ENCODE measurements at regions not wholly inside any gene's neighbourhood (a gene's known extent, or its start where the extent isn't known, plus 50 kb on each side); places are given as distances from the start of the nearest gene placed in this dataset.

DNA sequence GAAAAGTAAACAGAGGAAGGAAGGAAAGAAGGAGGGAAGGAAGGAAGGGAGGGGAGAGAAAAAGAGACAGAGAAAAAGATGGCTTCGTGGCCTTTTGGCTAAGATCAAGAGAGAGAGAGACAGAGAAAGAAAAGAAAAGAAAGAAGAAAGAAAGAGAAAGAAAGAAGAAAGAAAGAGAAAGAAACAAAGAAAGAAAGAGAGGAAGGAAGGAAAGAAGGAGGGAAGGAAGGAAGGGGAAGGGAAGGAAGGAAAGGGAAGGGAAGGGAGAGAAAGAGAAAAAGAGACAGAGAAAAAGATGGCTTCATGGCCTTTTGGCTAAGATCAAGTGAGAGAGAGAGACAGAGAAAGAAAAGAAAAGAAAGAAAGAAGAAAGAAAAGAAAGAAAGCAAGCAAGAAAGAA lies 91.4 kb downstream of the PRLHR start:
- no peaks in the 10 kb centered on the region for H3K27me3 Mint-ChIP-seq (ENCODE audit: unreplicated experiment)
- intact Hi-C loops (cut with micrococcal nuclease; ENCODE audit: unreplicated experiment) = no loop called here
- no TSS peak for BruUV-seq (replicated peaks)

DNA sequence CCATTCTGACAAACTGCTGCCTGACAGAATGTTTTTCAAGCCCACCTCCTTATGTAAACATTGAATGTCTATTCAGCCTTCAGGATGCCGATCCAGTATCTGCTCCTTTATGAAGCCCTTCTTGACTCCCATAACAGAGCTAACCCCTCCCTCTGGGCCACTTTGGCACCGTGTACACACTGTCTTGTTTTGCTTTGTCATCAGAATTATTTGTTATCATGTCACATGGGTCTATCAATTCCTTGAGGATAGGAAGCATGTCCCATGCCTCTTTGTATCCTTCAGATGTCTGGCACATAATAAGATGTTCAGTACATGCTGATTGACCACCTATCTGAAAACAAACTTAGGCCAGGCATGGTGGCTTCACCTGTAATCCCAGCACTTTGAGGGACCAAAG lies 92.3 kb downstream of the PRLHR start:
- H3K9me3 Mint-ChIP-seq (ENCODE audit: low read depth, unreplicated experiment) = peaks cover 2% of the 10 kb centered on the region
- peaks cover 19% of the 10 kb centered on the region for H3K4me1 Mint-ChIP-seq (ENCODE audit: low read depth, unreplicated experiment)
- DNase-seq = no peak
- no peaks in the 10 kb centered on the region for H3K27me3 Mint-ChIP-seq (ENCODE audit: unreplicated experiment)
- H3K27ac Mint-ChIP-seq (ENCODE audit: unreplicated experiment) = no peak overlapping the region
- H3K4me3 Mint-ChIP-seq (ENCODE audit: low read depth, unreplicated experiment) = no peak overlapping the region
- intact Hi-C loops (cut with micrococcal nuclease; ENCODE audit: unreplicated experiment) = no loop called here
- H3K36me3 Mint-ChIP-seq (ENCODE audit: insufficient read depth, unreplicated experiment) = no peaks in the 10 kb centered on the region
- TF ChIP-seq, protein P1, sequence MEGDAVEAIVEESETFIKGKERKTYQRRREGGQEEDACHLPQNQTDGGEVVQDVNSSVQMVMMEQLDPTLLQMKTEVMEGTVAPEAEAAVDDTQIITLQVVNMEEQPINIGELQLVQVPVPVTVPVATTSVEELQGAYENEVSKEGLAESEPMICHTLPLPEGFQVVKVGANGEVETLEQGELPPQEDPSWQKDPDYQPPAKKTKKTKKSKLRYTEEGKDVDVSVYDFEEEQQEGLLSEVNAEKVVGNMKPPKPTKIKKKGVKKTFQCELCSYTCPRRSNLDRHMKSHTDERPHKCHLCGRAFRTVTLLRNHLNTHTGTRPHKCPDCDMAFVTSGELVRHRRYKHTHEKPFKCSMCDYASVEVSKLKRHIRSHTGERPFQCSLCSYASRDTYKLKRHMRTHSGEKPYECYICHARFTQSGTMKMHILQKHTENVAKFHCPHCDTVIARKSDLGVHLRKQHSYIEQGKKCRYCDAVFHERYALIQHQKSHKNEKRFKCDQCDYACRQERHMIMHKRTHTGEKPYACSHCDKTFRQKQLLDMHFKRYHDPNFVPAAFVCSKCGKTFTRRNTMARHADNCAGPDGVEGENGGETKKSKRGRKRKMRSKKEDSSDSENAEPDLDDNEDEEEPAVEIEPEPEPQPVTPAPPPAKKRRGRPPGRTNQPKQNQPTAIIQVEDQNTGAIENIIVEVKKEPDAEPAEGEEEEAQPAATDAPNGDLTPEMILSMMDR (IDR thresholded peaks at IDR 0.05; ENCODE audit: unreplicated experiment) = no peak
- CTCF ChIA-PET = no interaction called here
- no TSS peak for BruUV-seq (replicated peaks)

More for the DNA sequence above, 91.4 kb downstream of the PRLHR start:
- no peaks in the 10 kb centered on the region for H3K36me3 Mint-ChIP-seq (ENCODE audit: insufficient read depth, unreplicated experiment)
- no peak for DNase-seq
- H3K27ac Mint-ChIP-seq (ENCODE audit: unreplicated experiment) = peak overlapping the region; percentile 2
- TF ChIP-seq, protein P1 (IDR thresholded peaks at IDR 0.05; ENCODE audit: unreplicated experiment) = no peak
- H3K9me3 Mint-ChIP-seq (ENCODE audit: low read depth, unreplicated experiment) = no peaks in the 10 kb centered on the region
- CTCF ChIA-PET = interaction anchor here (0.7 kb wide), 1 partner anchor 939 kb away, joined by 4 read pairs; no protein-coding TSS in a partner anchor
- H3K4me3 Mint-ChIP-seq (ENCODE audit: low read depth, unreplicated experiment) = no peak overlapping the region
- H3K4me1 Mint-ChIP-seq (ENCODE audit: low read depth, unreplicated experiment) = peaks cover 19% of the 10 kb centered on the region

DNA sequence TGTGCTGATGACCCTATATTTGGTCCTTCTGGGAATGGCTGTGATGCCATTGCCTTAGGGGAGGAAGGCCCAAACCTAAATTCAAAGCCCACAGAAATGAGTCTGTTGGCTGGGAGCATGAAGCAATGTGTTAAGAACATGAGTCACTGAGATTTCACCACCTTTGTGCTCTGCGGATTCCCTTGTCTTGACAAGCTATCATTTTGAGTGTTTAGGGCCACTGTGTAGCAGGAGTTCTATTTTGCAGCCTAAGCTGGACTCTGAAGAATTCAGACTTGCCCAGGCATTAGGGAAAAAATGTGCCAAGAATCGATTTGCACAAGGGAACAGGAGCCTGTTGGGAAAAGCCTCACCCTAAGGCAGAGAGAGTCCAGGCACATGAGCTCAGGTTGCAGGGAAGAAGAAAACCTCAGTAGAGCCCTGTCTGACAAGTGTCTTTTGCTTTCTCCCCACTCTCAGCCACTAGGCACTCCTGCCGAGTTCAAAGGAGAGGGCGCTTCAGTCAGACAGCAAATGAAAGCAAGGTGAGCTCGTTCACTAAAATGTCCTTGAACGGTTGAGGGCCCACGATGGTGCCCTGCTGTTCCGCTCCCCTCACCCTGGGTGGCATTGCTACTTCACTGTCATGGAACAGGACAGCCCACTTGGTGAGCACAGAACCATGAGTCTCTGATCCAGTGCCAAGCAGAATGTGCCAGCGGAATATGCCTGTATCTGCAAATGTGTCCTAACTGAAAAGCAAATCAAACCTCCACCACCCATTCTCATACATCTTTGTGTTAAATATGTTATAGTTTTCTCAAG lies 93.6 kb downstream of the PRLHR start:
- H3K27ac Mint-ChIP-seq (ENCODE audit: unreplicated experiment) = no peak overlapping the region
- no peaks in the 10 kb centered on the region for H3K27me3 Mint-ChIP-seq (ENCODE audit: unreplicated experiment)
- CTCF ChIA-PET = no interaction called here
- peaks cover 19% of the 10 kb centered on the region for H3K4me1 Mint-ChIP-seq (ENCODE audit: low read depth, unreplicated experiment)
- no TSS peak for BruUV-seq (replicated peaks)
- intact Hi-C loops (cut with micrococcal nuclease; ENCODE audit: unreplicated experiment) = no loop called here
- no peak overlapping the region for H3K4me3 Mint-ChIP-seq (ENCODE audit: low read depth, unreplicated experiment)
- TF ChIP-seq, protein P1 (IDR thresholded peaks at IDR 0.05; ENCODE audit: unreplicated experiment) = no peak
- DNase-seq = no peak
- peaks cover 2% of the 10 kb centered on the region for H3K9me3 Mint-ChIP-seq (ENCODE audit: low read depth, unreplicated experiment)
- no peaks in the 10 kb centered on the region for H3K36me3 Mint-ChIP-seq (ENCODE audit: insufficient read depth, unreplicated experiment)

DNA sequence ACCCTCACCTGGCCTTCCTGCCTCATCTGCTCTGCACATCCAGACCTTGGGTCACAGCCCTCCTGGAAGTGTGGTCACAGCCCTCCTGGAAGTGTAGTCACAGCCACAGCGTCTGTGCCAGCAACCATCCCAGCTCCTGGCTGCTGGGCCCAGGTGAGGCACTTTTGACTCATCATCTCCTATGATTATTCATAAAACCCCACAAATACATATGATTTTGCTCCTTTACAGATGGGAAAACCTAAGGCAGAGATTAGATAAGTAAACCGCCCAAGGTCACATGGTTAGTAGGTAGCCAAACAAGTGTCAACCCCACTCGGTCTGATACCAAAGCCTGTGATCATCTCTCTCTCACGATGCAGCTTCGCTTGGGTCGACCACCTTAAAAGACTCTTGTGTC lies 94.3 kb downstream of the PRLHR start:
- no peak for DNase-seq
- Mint-ChIP-seq H3K4me1 (ENCODE audit: low read depth, unreplicated experiment) (peaks cover 19% of the 10 kb centered on the region), H3K36me3 (ENCODE audit: insufficient read depth, unreplicated experiment) (no peaks in the 10 kb centered on the region), H3K4me3 (ENCODE audit: low read depth, unreplicated experiment) (no peak overlapping the region), H3K27ac (ENCODE audit: unreplicated experiment) (no peak overlapping the region), H3K9me3 (ENCODE audit: low read depth, unreplicated experiment) (peaks cover 2% of the 10 kb centered on the region), H3K27me3 (ENCODE audit: unreplicated experiment) (no peaks in the 10 kb centered on the region)
- BruUV-seq (replicated peaks) = no TSS peak
- CTCF ChIA-PET = no interaction called here
- TF ChIP-seq, protein P1 (IDR thresholded peaks at IDR 0.05; ENCODE audit: unreplicated experiment) = no peak
- intact Hi-C loops (cut with micrococcal nuclease; ENCODE audit: unreplicated experiment) = no loop called here

All from Calu3 (cell line).